HG02885 (cell line): ENCODE measurements at regions not wholly inside any gene's neighbourhood (a gene's known extent, or its start where the extent isn't known, plus 50 kb on each side); places are given as distances from the start of the nearest gene placed in this dataset.
"Not testable (repeated sequence)": the region's sequence is repeated elsewhere in the genome, so short reads cannot be mapped to it uniquely, and the experiment has no call there.

ENCODE experiments used
- ATAC-seq: cut with Tn5 transposase; IDR thresholded peaks from one replicate; pipeline ENCODE4 v1.9.1; 2021; ENCODE audit warnings: mild to moderate bottlenecking; ENCODE audit not compliant: unreplicated experiment, poor library complexity

- ATAC-seq = not testable (repeated sequence)
These were observed 63.1 kb downstream of the TRIM43 start for GRCh38 chr2:95654897-95655296.

GRCh38 chr2:95656553-95656952 is 64.8 kb downstream of the TRIM43 start:
- not testable (repeated sequence) for ATAC-seq

GRCh38 chr2:95657937-95658336 is 66.1 kb downstream of the TRIM43 start:
- not testable (repeated sequence) for ATAC-seq

GRCh38 chr2:95660766-95661562 is 69.2 kb downstream of the TRIM43 start:
- ATAC-seq = not testable (repeated sequence)

GRCh38 chr2:95663471-95664441 is 72.0 kb downstream of the TRIM43 start:
- not testable (repeated sequence) for ATAC-seq

GRCh38 chr2:95666636-95667035 is 74.8 kb downstream of the TRIM43 start:
- not testable (repeated sequence) for ATAC-seq

GRCh38 chr2:95667480-95667879 is 75.7 kb downstream of the TRIM43 start:
- ATAC-seq = no peak

GRCh38 chr2:95668934-95669333 is 77.1 kb downstream of the TRIM43 start:
- ATAC-seq = not testable (repeated sequence)

GRCh38 chr2:95669441-95669991 is 77.7 kb downstream of the TRIM43 start:
- ATAC-seq = no peak

GRCh38 chr2:95670167-95670566 is 78.4 kb downstream of the TRIM43 start:
- ATAC-seq = no peak

GRCh38 chr2:95670686-95671085 is 78.9 kb downstream of the TRIM43 start:
- ATAC-seq = no peak

GRCh38 chr2:95671171-95671570 is 79.4 kb downstream of the TRIM43 start:
- not testable (repeated sequence) for ATAC-seq

GRCh38 chr2:95671992-95672391 is 80.2 kb downstream of the TRIM43 start:
- not testable (repeated sequence) for ATAC-seq

- ATAC-seq = not testable (repeated sequence)
These were observed 80.7 kb downstream of the TRIM43 start for GRCh38 chr2:95672500-95672899.

- no peak for ATAC-seq
These were observed 82.4 kb downstream of the TRIM43 start for GRCh38 chr2:95674186-95674585.

GRCh38 chr2:95676573-95676972 is 84.8 kb downstream of the TRIM43 start:
- not testable (repeated sequence) for ATAC-seq

GRCh38 chr2:95677346-95677745 is 85.5 kb downstream of the TRIM43 start:
- ATAC-seq = no peak

- not testable (repeated sequence) for ATAC-seq
These were observed 86.0 kb downstream of the TRIM43 start for GRCh38 chr2:95677833-95678232.

GRCh38 chr2:95681158-95681557 is 89.4 kb downstream of the TRIM43 start:
- not testable (repeated sequence) for ATAC-seq

- not testable (repeated sequence) for ATAC-seq
These were observed 89.8 kb downstream of the TRIM43 start for GRCh38 chr2:95681589-95682081.
